Common myeloid progenitor, CD34-positive (primary cell): ENCODE measurements at regions not wholly inside any gene's neighbourhood (a gene's known extent, or its start where the extent isn't known, plus 50 kb on each side); places are given as distances from the start of the nearest gene placed in this dataset.

Experiments used
- CTCF ChIA-PET: fragments of 350-600 bp; sonication (Branson Sonifier 250); formaldehyde crosslinking; loops from one replicate; lab custom pipeline; 2021; ENCODE audit warnings: antibody characterized with exemption; lab: Charles Lee
- POLR2A ChIA-PET: fragments of 350-600 bp; sonication (Branson Sonifier 250); formaldehyde crosslinking; loops from one replicate; lab custom pipeline; 2021; ENCODE audit warnings: antibody characterized with exemption; lab: Charles Lee
- DNase-seq, 3 donors: peaks; one replicate each; pipeline versions ENCODE4 v3.0.0 to v3.0.0-alpha.2; 2013
- H3K27ac ChIP-seq, 2 experiments: 1 replicate in 1 of 2; 2 replicates in 1 of 2; pipeline ENCODE4 v1.7.0; 2013; ENCODE audit warnings: inconsistent platforms in 2 of 2, low read length in 2 of 2, mild to moderate bottlenecking in 2 of 2, low read depth in 1 of 2, moderate library complexity in 1 of 2; ENCODE audit not compliant: severe bottlenecking in 2 of 2, insufficient read depth in 1 of 2, poor library complexity in 1 of 2
- H3K27me3 ChIP-seq, 5 experiments: replicated peaks in 2 of 5; 1 replicate in 3 of 5; 2 replicates in 2 of 5; pipeline versions ENCODE4 v1.6.1 to v1.7.0; 2013; ENCODE audit warnings: low read length in 4 of 5, mild to moderate bottlenecking in 2 of 5, moderate library complexity in 2 of 5, inconsistent platforms in 1 of 5; ENCODE audit not compliant: insufficient read depth in 5 of 5, control insufficient read depth in 4 of 5
- H3K36me3 ChIP-seq, 4 experiments: 1 replicate in 2 of 4; 2 replicates in 2 of 4; pipeline versions ENCODE4 v1.6.1 to v1.7.0; 2013; ENCODE audit warnings: low read length in 3 of 4, control low read depth in 1 of 4, mild to moderate bottlenecking in 1 of 4; ENCODE audit not compliant: control insufficient read depth in 4 of 4, insufficient read depth in 4 of 4
- H3K4me1 ChIP-seq, 4 experiments: 1 replicate in 3 of 4; 2 replicates in 1 of 4; pipeline versions ENCODE4 v1.6.1 to v1.7.1; 2013; ENCODE audit warnings: low read length in 3 of 4, mild to moderate bottlenecking in 3 of 4, control low read depth in 1 of 4, inconsistent platforms in 1 of 4, moderate library complexity in 1 of 4; ENCODE audit not compliant: control insufficient read depth in 4 of 4, insufficient read depth in 4 of 4; ENCODE audit errors: control extremely low read depth in 1 of 4
- H3K4me3 ChIP-seq, 7 experiments: 1 replicate in 4 of 7; 2 replicates in 3 of 7; pipeline versions ENCODE4 v1.5.1 to v1.7.0; 2013; ENCODE audit warnings: mild to moderate bottlenecking in 7 of 7, low read length in 6 of 7, moderate library complexity in 6 of 7, inconsistent platforms in 2 of 7, low read depth in 2 of 7, control low read depth in 1 of 7; ENCODE audit not compliant: insufficient read depth in 4 of 7, control insufficient read depth in 1 of 7; ENCODE audit errors: extremely low read depth in 1 of 7
- H3K9me3 ChIP-seq, 5 experiments: 1 replicate in 4 of 5; 2 replicates in 1 of 5; pipeline versions ENCODE4 v1.6.1 to v1.7.1; 2013; ENCODE audit warnings: low read length in 4 of 5, mild to moderate bottlenecking in 2 of 5, inconsistent platforms in 1 of 5, low read depth in 1 of 5, moderate library complexity in 1 of 5; ENCODE audit not compliant: control insufficient read depth in 4 of 5, insufficient read depth in 2 of 5; ENCODE audit errors: control extremely low read depth in 1 of 5
- WGBS: methylation state at CpG from one replicate; pipeline ENCODE4 v1.1.5; 2013; ENCODE audit not compliant: insufficient coverage; 5-methylcytosine and 5-hydroxymethylcytosine counted together

- no peak for DNase-seq
- no peaks in the 10 kb centered on the region for H3K9me3 ChIP-seq
- no peak overlapping the region for H3K27ac ChIP-seq
- H3K4me3 ChIP-seq = no peak overlapping the region
- 60% methylated on average over 1 of the region's 3 CpGs for WGBS
- no peaks in the 10 kb centered on the region for H3K27me3 ChIP-seq
- ChIA-PET POLR2A (no interaction called here), CTCF (no interaction called here)
- no peaks in the 10 kb centered on the region for H3K4me1 ChIP-seq
- H3K36me3 ChIP-seq = no peaks in the 10 kb centered on the region
Observed at GRCh38 chr1:81681601-81682266, 119.0 kb upstream of the ADGRL2 start.

- no CpG with 5 or more reads among the region's 2 CpGs for WGBS
- DNase-seq = no peak
Observed at GRCh38 chr1:81681114-81681513, 119.6 kb upstream of the ADGRL2 start.

GRCh38 chr1:81679942-81680341 is 120.8 kb upstream of the ADGRL2 start:
- Histone ChIP-seq H3K4me3 (no peak overlapping the region), H3K27ac (no peak overlapping the region), H3K4me1 (no peaks in the 10 kb centered on the region), H3K36me3 (no peaks in the 10 kb centered on the region), H3K27me3 (no peaks in the 10 kb centered on the region), H3K9me3 (no peaks in the 10 kb centered on the region)
- CTCF ChIA-PET = no interaction called here
- DNase-seq = no peak
- 100% methylated on average over 2 of the region's 3 CpGs for WGBS
- POLR2A ChIA-PET = no interaction called here

More at GRCh38 chr1:81681114-81681513, 119.6 kb upstream of the ADGRL2 start:
- no peak overlapping the region for H3K27ac ChIP-seq
- H3K27me3 ChIP-seq = no peaks in the 10 kb centered on the region
- no peak overlapping the region for H3K4me3 ChIP-seq
- H3K36me3 ChIP-seq = no peaks in the 10 kb centered on the region
- ChIA-PET CTCF (no interaction called here), POLR2A (no interaction called here)
- H3K4me1 ChIP-seq = no peaks in the 10 kb centered on the region
- H3K9me3 ChIP-seq = no peaks in the 10 kb centered on the region

- Histone ChIP-seq H3K27ac (no peak overlapping the region), H3K27me3 (no peaks in the 10 kb centered on the region), H3K4me3 (no peak overlapping the region), H3K36me3 (no peaks in the 10 kb centered on the region), H3K4me1 (no peaks in the 10 kb centered on the region), H3K9me3 (no peaks in the 10 kb centered on the region)
- CTCF ChIA-PET = no interaction called here
- 100% methylated on average over 3 of the region's 3 CpGs for WGBS
- DNase-seq = no peak
- POLR2A ChIA-PET = no interaction called here
Observed at GRCh38 chr1:81678779-81679178, 122.0 kb upstream of the ADGRL2 start.

- no peaks in the 10 kb centered on the region for H3K4me1 ChIP-seq
- no peak for DNase-seq
- no peaks in the 10 kb centered on the region for H3K27me3 ChIP-seq
- ChIA-PET POLR2A (no interaction called here), CTCF (no interaction called here)
- no peaks in the 10 kb centered on the region for H3K36me3 ChIP-seq
- no peak overlapping the region for H3K4me3 ChIP-seq
- no peaks in the 10 kb centered on the region for H3K9me3 ChIP-seq
- no peak overlapping the region for H3K27ac ChIP-seq
Observed at GRCh38 chr1:81672766-81673165, 128.0 kb upstream of the ADGRL2 start.

- no peak overlapping the region for H3K27ac ChIP-seq
- WGBS = 94% methylated on average over 2 of the region's 3 CpGs
- CTCF ChIA-PET = interaction anchor here (0.6 kb wide), 1 partner anchor 1917 kb away, joined by 3 read pairs; no protein-coding TSS in a partner anchor
Observed at GRCh38 chr1:81671038-81671437, 129.7 kb upstream of the ADGRL2 start.

GRCh38 chr1:81670286-81670685 is 130.4 kb upstream of the ADGRL2 start:
- no peaks in the 10 kb centered on the region for H3K9me3 ChIP-seq
- H3K27ac ChIP-seq = no peak overlapping the region
- 52% methylated on average over 4 of the region's 6 CpGs for WGBS
- H3K4me3 ChIP-seq = no peak overlapping the region
- no peaks in the 10 kb centered on the region for H3K36me3 ChIP-seq
- POLR2A ChIA-PET = interaction anchor here (0.6 kb wide), 1 partner anchor 99 kb away, joined by 3 read pairs; no protein-coding TSS in a partner anchor
- H3K4me1 ChIP-seq = no peaks in the 10 kb centered on the region
- DNase-seq = peak in 2 of 3 donors; percentile 34 to 43
- CTCF ChIA-PET = no interaction called here
- H3K27me3 ChIP-seq = peaks cover 0 to 2% (median 0%) of the 10 kb centered on the region in 5 experiments

More at GRCh38 chr1:81671038-81671437, 129.7 kb upstream of the ADGRL2 start:
- no peaks in the 10 kb centered on the region for H3K4me1 ChIP-seq
- H3K9me3 ChIP-seq = no peaks in the 10 kb centered on the region
- DNase-seq = no peak
- H3K27me3 ChIP-seq = no peaks in the 10 kb centered on the region
- POLR2A ChIA-PET = interaction anchor here (0.6 kb wide), 1 partner anchor 948 kb away, joined by 3 read pairs; no protein-coding TSS in a partner anchor
- H3K36me3 ChIP-seq = no peaks in the 10 kb centered on the region
- no peak overlapping the region for H3K4me3 ChIP-seq
